Astrocyte (in vitro differentiated cells and primary cell): ENCODE measurements at regions not wholly inside any gene's neighbourhood (a gene's known extent, or its start where the extent isn't known, plus 50 kb on each side); places are given as distances from the start of the nearest gene placed in this dataset.

Source experiments
- CTCF ChIP-seq: IDR thresholded peaks from 2 replicates; pipeline ENCODE4 v1.5.1; 2011; ENCODE audit warnings: low read depth, mild to moderate bottlenecking, inconsistent platforms, low read length, moderate library complexity; ENCODE audit not compliant: insufficient read depth
- EZH2 ChIP-seq: IDR thresholded peaks from 2 replicates; pipeline ENCODE4 v1.6.1; 2012; ENCODE audit warnings: mild to moderate bottlenecking, low read length, inconsistent platforms; ENCODE audit not compliant: insufficient read depth

GRCh38 chr2:856041-856440, 94.6 kb upstream of the SNTG2 start:
- TF ChIP-seq EZH2 (no peak), CTCF (no peak)
